GM12878 (cell line): ENCODE measurements at regions not wholly inside any gene's neighbourhood (a gene's known extent, or its start where the extent isn't known, plus 50 kb on each side); places are given as distances from the start of the nearest gene placed in this dataset.

Source experiments
- CTCF ChIP-seq, 3 experiments: IDR thresholded peaks in 2 of 3; conservative IDR thresholded peaks in 1 of 3; 2 replicates each; pipeline ENCODE4 v1.5.1; 2011; ENCODE audit warnings: low read depth in 3 of 3, low read length in 3 of 3, mild to moderate bottlenecking in 3 of 3, control low read depth in 2 of 3, moderate library complexity in 2 of 3, inconsistent platforms in 1 of 3, mixed read lengths in 1 of 3; ENCODE audit not compliant: control insufficient read depth in 2 of 3, insufficient read depth in 1 of 3; ENCODE audit errors: extremely low read depth in 1 of 3
- FOXK2 ChIP-seq: fragments of 450-650 bp; IDR thresholded peaks from 2 replicates; pipeline ENCODE4 v1.6.1; 2017; ENCODE audit warnings: mild to moderate bottlenecking, moderate library complexity
- NKRF ChIP-seq: fragments of 450-650 bp; conservative IDR thresholded peaks from 2 replicates; pipeline ENCODE4 v1.6.1; 2017; ENCODE audit warnings: mild to moderate bottlenecking, moderate library complexity
- NR2C2 ChIP-seq: IDR thresholded peaks from 2 replicates; pipeline ENCODE4 v1.6.1; 2011; ENCODE audit warnings: borderline replicate concordance, low read depth; ENCODE audit not compliant: control insufficient read depth, insufficient read length
- RAD21 ChIP-seq: IDR thresholded peaks from 2 replicates; pipeline ENCODE4 v1.6.1; 2011; ENCODE audit warnings: mild to moderate bottlenecking, low read depth, low read length, moderate library complexity; ENCODE audit not compliant: insufficient read depth
- RBBP5 ChIP-seq: fragments of 200-600 bp; sonication (generic); conservative IDR thresholded peaks from 2 replicates; pipeline ENCODE4 v1.6.1; 2016
- SMAD1 ChIP-seq: fragments of 450-650 bp; IDR thresholded peaks from 2 replicates; pipeline ENCODE4 v1.6.1; 2018; ENCODE audit warnings: mild to moderate bottlenecking, low read depth; ENCODE audit not compliant: partially characterized antibody
- SUPT20H ChIP-seq: IDR thresholded peaks from 2 replicates; pipeline ENCODE4 v1.6.1; 2011; ENCODE audit warnings: low read depth, mild to moderate bottlenecking, low read length, moderate library complexity, borderline replicate concordance; ENCODE audit not compliant: control insufficient read depth
- TAF1 ChIP-seq: IDR thresholded peaks from 2 replicates; pipeline ENCODE4 v1.6.1; 2011; ENCODE audit warnings: mild to moderate bottlenecking, low read depth, low read length, borderline replicate concordance
- YY1 ChIP-seq: IDR thresholded peaks from 2 replicates; pipeline ENCODE4 v1.6.1; 2011; ENCODE audit warnings: low read depth, mild to moderate bottlenecking, low read length
- TF ChIP-seq, protein P1 (sequence below): fragments of 450-650 bp; IDR thresholded peaks from 2 replicates; pipeline ENCODE4 v1.6.1; 2014; ENCODE audit warnings: mild to moderate bottlenecking

DNA sequence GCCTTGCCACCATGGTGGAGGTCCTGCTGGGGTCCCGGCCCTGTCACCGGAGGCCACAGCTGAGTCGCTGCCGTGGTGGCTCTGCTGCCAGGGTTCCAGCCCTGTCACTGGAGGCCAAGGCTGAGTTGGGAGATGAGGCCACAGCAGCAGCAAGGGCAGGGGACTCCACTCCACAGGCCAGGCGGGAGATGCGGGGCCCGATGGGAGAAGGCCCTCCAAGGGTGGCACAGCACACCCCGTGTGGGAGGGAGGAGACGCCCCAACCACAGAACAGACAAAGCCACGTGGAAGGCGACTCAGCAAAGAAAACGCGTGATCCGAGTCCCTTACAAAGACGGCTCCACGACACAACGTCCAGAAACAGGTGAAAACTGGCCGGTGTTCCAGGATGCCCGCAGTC, 159.3 kb downstream of the BRD1 start:
- no peak for TF ChIP-seq NKRF
- no peak for TF ChIP-seq SMAD1
- TF ChIP-seq RBBP5, result no peak
- TF ChIP-seq CTCF (IDR thresholded peaks at IDR 0.05 in 2 of 3, conservative IDR thresholded peaks at IDR 0.05 in 1 of 3; ENCODE audit: control insufficient read depth in 2 of 3, extremely low read depth in 1 of 3, insufficient read depth in 1 of 3, low read depth in 3 of 3, low read length in 3 of 3), result no peak
- TF ChIP-seq RAD21, result no peak
- TF ChIP-seq NR2C2, result no peak
- TF ChIP-seq YY1, result no peak
- no peak for TF ChIP-seq SUPT20H
- TF ChIP-seq, protein P1, sequence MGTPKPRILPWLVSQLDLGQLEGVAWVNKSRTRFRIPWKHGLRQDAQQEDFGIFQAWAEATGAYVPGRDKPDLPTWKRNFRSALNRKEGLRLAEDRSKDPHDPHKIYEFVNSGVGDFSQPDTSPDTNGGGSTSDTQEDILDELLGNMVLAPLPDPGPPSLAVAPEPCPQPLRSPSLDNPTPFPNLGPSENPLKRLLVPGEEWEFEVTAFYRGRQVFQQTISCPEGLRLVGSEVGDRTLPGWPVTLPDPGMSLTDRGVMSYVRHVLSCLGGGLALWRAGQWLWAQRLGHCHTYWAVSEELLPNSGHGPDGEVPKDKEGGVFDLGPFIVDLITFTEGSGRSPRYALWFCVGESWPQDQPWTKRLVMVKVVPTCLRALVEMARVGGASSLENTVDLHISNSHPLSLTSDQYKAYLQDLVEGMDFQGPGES, result no peak
- no peak for TF ChIP-seq FOXK2
- no peak for TF ChIP-seq TAF1
